GM18873 (cell line): ENCODE measurements at regions not wholly inside any gene's neighbourhood (a gene's known extent, or its start where the extent isn't known, plus 50 kb on each side); places are given as distances from the start of the nearest gene placed in this dataset.
"Not testable (repeated sequence)": the region's sequence is repeated elsewhere in the genome, so short reads cannot be mapped to it uniquely, and the experiment has no call there.

Experiments
- ATAC-seq: cut with Tn5 transposase; IDR thresholded peaks from one replicate; pipeline ENCODE4 v1.9.1; 2021; ENCODE audit warnings: mild to moderate bottlenecking, moderate library complexity, moderate number of reproducible peaks; ENCODE audit not compliant: unreplicated experiment, low FRiP score

- no peak for ATAC-seq
These were observed 107.9 kb upstream of the ATL2 start for GRCh38 chr2:38484957-38485356.

GRCh38 chr2:38483776-38484501 is 106.9 kb upstream of the ATL2 start:
- no peak for ATAC-seq

DNA sequence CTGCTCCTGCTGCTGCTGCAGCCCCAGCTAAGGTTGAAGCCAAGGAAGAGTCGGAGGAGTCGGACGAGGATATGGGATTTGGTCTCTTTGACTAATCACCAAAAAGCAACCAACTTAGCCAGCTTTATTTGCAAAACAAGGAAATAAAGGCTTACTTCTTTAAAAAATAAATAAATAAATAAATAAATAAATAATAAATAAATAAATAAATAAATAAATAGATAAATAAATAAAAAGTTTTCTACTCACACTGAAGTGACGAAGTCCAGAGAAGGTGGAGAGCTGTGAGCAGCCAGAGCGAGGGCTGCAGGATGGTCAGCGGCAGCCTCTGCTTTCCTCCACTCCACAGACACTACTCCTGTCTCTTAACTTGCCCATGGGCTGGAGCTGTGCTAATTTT is 105.6 kb upstream of the ATL2 start:
- not testable (repeated sequence) for ATAC-seq

GRCh38 chr2:38480617-38481016 is 103.5 kb upstream of the ATL2 start:
- no peak for ATAC-seq

GRCh38 chr2:38477006-38477405 is 99.9 kb upstream of the ATL2 start:
- ATAC-seq: no peak

DNA sequence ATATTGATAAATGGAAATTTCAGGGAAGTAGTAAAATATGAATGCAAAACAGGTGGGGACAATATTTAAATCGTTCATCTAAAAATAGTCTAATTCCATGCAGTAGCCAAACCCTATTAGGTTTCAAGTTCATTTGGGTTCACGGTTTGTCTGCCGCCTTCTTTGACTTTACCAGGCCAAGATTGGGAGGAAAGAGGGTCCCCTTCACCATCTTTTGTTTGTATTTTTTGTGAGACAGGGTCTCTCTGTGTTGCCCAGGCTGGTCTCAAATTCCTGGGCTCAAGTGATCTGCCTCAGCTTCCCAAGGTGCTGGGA is 98.5 kb upstream of the ATL2 start:
- ATAC-seq: no peak

- ATAC-seq: no peak
These were observed 97.9 kb upstream of the ATL2 start for GRCh38 chr2:38474715-38475566.

DNA sequence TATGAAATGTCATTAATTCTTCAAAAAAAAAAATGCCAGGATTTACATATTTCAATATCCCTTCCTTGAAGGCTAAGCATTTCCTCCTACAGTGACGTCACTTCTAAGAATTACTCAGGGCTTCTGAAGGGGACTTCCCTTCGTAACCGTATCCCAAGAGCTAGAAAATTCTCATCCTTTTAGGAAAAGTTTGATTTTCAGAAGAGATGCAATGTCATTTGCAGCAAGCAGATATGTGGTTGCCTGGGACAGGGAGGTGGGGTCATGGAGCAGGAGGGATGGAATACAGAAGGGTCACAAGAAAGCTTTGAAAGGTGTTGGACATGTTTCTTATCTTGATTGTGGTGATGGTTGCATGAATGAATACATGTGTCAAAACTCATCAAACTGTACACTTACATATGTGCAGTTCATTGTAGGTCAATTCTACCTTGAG is 97.0 kb upstream of the ATL2 start:
- ATAC-seq: no peak

DNA sequence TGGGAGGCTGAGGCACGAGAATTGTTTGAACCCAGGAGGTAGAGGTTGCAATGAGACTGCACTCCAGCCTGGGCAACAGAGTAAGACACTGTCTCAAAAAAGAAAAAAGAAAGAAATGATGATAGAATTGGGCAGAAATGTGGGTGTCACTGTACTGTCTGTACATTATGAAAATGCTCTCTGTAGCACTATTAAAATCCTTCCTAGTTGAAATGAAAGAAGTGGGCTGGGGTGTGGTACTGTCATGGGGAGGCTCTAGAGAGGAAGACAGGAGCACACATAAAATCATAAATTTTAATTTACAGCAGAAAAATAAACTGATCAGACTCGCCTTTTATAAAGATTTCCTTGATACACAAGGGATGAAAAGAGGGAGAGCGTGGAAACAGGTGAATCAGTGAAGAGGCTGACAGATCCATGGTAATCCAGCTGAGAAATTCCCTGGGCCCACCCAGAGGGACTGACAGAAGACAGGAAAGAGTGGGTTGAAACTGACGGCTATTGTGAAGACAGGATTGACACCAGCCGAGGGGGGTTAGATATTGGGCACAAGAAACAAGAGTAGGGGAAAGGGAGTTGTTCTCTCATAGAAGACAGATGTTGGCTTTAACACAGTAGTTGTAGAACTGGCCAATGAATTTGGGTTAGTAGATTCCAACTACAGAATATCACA is 96.4 kb upstream of the ATL2 start:
- ATAC-seq: no peak

- ATAC-seq: no peak
These were observed 93.0 kb upstream of the ATL2 start for GRCh38 chr2:38470115-38470514.

- no peak for ATAC-seq
These were observed 90.8 kb upstream of the ATL2 start for GRCh38 chr2:38467768-38468455.

GRCh38 chr2:38466876-38467767 is 90.0 kb upstream of the ATL2 start:
- ATAC-seq: no peak

DNA sequence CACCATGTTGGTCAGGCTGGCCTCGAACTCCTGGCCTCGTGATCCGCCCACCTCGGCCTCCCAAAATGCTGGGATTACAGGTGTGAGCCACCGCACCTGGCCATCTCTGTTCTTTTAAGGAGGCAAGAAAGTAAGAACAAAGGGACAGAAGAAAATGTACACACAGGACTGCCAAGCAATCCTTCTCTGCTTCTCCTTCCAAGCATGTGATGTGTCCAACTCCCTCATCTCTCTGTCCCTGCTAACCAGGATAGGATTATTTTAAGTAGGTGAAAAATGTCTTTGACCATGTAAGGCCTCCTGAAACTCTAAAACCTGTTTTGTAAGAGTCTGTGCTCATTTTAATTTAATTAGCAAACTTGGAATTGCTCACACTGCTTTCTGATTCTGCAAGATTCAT is 89.3 kb upstream of the ATL2 start:
- ATAC-seq: no peak

DNA sequence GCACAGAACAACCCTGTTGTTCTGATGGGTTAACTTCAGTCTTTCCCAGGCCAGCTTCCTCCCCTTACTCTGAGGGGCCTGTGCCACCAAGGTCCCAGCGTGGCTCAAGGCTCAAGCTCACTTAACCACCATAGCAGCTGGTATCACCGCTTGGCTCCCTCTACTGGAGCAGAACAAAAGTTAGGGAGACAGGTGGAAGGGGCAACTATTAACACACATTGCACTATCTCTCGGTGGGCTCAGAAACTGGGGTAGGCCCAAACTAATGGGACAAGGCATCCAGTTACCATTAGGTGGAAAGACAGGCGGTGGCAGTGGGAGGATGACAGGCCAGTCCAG is 88.7 kb upstream of the ATL2 start:
- ATAC-seq: no peak

GRCh38 chr2:38464971-38465788 is 88.1 kb upstream of the ATL2 start:
- ATAC-seq: no peak

DNA sequence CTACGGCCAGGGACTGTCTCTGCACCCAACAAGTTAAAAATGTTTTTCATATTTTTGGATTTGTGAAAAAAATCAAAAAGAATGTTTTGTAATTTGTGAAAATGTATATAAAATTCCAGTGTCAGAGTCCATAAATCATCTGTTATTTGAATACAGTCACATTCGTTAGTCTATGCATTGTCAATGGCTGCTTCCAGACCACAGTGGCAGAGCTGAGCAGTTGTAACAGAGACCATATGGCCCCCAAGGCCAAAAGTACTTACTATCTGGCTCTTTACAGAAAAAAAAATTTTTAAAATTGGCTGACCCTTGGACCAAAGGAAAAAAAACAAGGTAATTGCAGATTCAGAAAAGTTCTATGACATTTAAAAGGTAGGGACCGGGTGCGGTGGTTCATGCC is 86.7 kb upstream of the ATL2 start:
- no peak for ATAC-seq

DNA sequence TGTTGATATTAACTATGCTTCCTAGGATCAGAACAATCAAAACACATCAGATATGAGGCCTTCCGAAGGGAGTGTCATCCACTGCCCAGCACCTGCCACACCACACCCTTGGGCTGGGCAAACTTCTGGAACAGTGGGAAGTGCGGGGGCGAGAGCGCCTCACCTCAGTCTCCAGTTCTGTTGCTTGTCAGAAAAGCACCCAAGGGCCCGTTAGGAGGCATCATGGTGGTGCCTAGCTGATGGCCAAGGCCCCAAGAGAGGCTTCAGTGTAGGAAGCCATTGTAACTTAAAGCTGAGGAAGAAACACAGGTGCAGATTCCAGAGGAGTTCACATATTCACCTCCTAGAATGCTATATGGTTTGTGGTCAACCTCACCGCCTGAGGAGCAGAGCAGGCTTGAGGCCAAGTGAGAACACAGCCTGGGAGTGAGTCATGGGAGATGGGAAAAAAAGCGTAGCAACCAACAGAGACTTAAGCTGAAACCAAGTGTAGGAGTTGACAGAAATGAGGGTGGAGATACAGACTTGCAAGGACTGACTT is 85.1 kb upstream of the ATL2 start:
- ATAC-seq: no peak

DNA sequence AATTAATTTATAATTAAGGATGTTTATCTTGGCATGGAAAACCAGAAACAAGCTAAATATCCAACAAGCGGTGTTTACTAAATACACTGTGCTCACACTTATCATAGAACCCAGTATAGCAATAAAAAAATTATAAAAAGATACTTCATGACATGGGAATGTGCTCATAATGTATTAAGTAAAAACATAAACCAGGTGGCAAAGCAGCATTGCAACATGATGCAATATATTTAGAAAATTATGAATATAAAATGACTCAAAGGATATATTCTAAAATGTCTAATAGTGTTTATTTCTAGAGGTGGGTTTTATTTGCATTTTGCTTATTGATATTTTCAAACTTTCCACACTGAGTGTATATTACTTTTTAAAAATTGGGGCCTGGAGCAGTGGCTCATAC is 84.4 kb upstream of the ATL2 start:
- ATAC-seq: no peak

DNA sequence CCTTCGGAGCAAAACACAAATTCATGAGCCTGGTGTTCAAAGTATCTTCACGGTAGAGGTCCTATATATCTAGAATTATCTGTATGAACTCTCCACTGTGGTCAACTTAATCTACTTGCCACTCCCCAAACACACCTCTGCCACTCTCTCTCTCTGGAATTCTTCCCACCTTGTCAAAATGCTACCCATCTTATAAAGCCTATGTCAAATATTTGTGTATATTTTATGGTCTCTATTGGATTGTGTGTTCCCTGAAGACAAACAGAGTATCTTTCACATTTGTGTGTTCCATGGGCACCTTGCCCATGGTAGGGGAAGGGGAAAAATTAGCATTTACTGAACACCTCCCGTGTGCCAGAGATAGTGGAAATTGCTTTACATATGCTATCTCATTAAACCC is 83.2 kb upstream of the ATL2 start:
- no peak for ATAC-seq
